ENCODE measurements at regions not wholly inside any gene's neighbourhood (a gene's known extent, or its start where the extent isn't known, plus 50 kb on each side); places are given as distances from the start of the nearest gene placed in this dataset.

DNA sequence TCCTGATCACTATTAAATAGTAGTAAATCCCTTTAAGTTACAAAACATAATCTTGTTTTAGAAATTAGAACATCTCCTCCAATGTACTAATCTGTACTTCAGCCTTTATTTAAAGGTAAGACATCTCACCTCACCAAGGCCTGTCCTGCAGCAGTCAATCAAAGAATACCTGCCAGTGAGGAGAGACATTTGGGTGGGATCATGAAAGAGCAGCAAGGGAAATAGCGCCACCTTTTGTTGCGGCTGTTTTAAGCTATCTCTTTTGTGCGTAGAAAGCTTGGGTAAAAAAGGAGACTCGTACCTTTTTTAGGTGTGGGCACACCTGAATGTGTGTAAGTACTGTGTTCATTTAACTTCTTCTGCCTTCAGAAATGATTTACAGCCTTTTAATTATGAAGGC lies 117.8 kb upstream of the TMTC1 start:
- TF ChIP-seq, protein P1, sequence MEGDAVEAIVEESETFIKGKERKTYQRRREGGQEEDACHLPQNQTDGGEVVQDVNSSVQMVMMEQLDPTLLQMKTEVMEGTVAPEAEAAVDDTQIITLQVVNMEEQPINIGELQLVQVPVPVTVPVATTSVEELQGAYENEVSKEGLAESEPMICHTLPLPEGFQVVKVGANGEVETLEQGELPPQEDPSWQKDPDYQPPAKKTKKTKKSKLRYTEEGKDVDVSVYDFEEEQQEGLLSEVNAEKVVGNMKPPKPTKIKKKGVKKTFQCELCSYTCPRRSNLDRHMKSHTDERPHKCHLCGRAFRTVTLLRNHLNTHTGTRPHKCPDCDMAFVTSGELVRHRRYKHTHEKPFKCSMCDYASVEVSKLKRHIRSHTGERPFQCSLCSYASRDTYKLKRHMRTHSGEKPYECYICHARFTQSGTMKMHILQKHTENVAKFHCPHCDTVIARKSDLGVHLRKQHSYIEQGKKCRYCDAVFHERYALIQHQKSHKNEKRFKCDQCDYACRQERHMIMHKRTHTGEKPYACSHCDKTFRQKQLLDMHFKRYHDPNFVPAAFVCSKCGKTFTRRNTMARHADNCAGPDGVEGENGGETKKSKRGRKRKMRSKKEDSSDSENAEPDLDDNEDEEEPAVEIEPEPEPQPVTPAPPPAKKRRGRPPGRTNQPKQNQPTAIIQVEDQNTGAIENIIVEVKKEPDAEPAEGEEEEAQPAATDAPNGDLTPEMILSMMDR (IDR thresholded peaks at IDR 0.05; ENCODE audit: poor library complexity) = no peak
- TF ChIP-seq EZH2 (IDR thresholded peaks at IDR 0.05; ENCODE audit: borderline replicate concordance) = no peak
- no peak for TF ChIP-seq EZH2phosphoT487 (IDR thresholded peaks at IDR 0.05; ENCODE audit: low read depth, severe bottlenecking, unreplicated experiment)
